ENCODE measurements at regions not wholly inside any gene's neighbourhood (a gene's known extent, or its start where the extent isn't known, plus 50 kb on each side); places are given as distances from the start of the nearest gene placed in this dataset.

GRCh38 chr4:25536564-25537320 lies 118.9 kb upstream of the SLC34A2 start:
- Mint-ChIP-seq H3K27ac (no peak overlapping the region), H3K9me3 (no peaks in the 10 kb centered on the region), H3K27me3 (peaks cover 0 to 6% of the 10 kb centered on the region in 2 donors), H3K4me1 (ENCODE audit: low read depth in 2 of 2) (no peaks in the 10 kb centered on the region), H3K4me3 (no peak overlapping the region), H3K36me3 (no peaks in the 10 kb centered on the region)
- DNase-seq (ENCODE audit: low spot score) = no peak
- no peak for ATAC-seq

GRCh38 chr4:25538430-25538829 lies 117.2 kb upstream of the SLC34A2 start:
- Mint-ChIP-seq H3K4me1 (ENCODE audit: low read depth in 2 of 2) (no peaks in the 10 kb centered on the region), H3K36me3 (no peaks in the 10 kb centered on the region)

GRCh38 chr4:25539241-25539640 lies 116.4 kb upstream of the SLC34A2 start:
- ATAC-seq = no peak
- Mint-ChIP-seq H3K4me3 (no peak overlapping the region), H3K27ac (no peak overlapping the region), H3K36me3 (no peaks in the 10 kb centered on the region), H3K9me3 (no peaks in the 10 kb centered on the region), H3K27me3 (peaks cover 3 to 5% of the 10 kb centered on the region in 2 donors), H3K4me1 (ENCODE audit: low read depth in 2 of 2) (no peaks in the 10 kb centered on the region)
- no peak for DNase-seq (ENCODE audit: low spot score)

More at GRCh38 chr4:25538430-25538829, 117.2 kb upstream of the SLC34A2 start:
- no peak for ATAC-seq
- DNase-seq (ENCODE audit: low spot score) = no peak
- no peak overlapping the region for H3K27ac Mint-ChIP-seq
- no peak overlapping the region for H3K4me3 Mint-ChIP-seq
- no peaks in the 10 kb centered on the region for H3K9me3 Mint-ChIP-seq
- peaks cover 0 to 3% of the 10 kb centered on the region in 2 donors for H3K27me3 Mint-ChIP-seq

GRCh38 chr4:25540734-25541133 lies 114.9 kb upstream of the SLC34A2 start:
- Mint-ChIP-seq H3K4me3 (no peak overlapping the region), H3K27me3 (peaks cover 12% of the 10 kb centered on the region in 2 donors), H3K4me1 (ENCODE audit: low read depth in 2 of 2) (no peaks in the 10 kb centered on the region), H3K9me3 (no peaks in the 10 kb centered on the region), H3K27ac (no peak overlapping the region), H3K36me3 (no peaks in the 10 kb centered on the region)
- ATAC-seq (no peak), DNase-seq (ENCODE audit: low spot score) (no peak)

- Mint-ChIP-seq H3K27me3 (peaks cover 11 to 19% of the 10 kb centered on the region in 2 donors), H3K27ac (no peak overlapping the region)
- no peak for DNase-seq (ENCODE audit: low spot score)
Observed at GRCh38 chr4:25547343-25547742, 108.3 kb upstream of the SLC34A2 start.

GRCh38 chr4:25549413-25549812 lies 106.2 kb upstream of the SLC34A2 start:
- no peak overlapping the region for H3K27ac Mint-ChIP-seq
- DNase-seq (ENCODE audit: low spot score) (no peak), ATAC-seq (no peak)
- no peak overlapping the region for H3K4me3 Mint-ChIP-seq
- H3K27me3 Mint-ChIP-seq = peaks cover 7 to 15% of the 10 kb centered on the region in 2 donors
- no peaks in the 10 kb centered on the region for H3K4me1 Mint-ChIP-seq (ENCODE audit: low read depth in 2 of 2)
- no peaks in the 10 kb centered on the region for H3K36me3 Mint-ChIP-seq
- H3K9me3 Mint-ChIP-seq = no peaks in the 10 kb centered on the region

More at GRCh38 chr4:25547343-25547742, 108.3 kb upstream of the SLC34A2 start:
- ATAC-seq = no peak
- Mint-ChIP-seq H3K4me1 (ENCODE audit: low read depth in 2 of 2) (no peaks in the 10 kb centered on the region), H3K9me3 (no peaks in the 10 kb centered on the region), H3K4me3 (no peak overlapping the region), H3K36me3 (no peaks in the 10 kb centered on the region)

GRCh38 chr4:25550376-25551030 lies 105.1 kb upstream of the SLC34A2 start:
- DNase-seq (ENCODE audit: low spot score) = no peak
- Mint-ChIP-seq H3K4me3 (no peak overlapping the region), H3K27me3 (peaks cover 2 to 7% of the 10 kb centered on the region in 2 donors), H3K36me3 (no peaks in the 10 kb centered on the region), H3K27ac (no peak overlapping the region), H3K9me3 (no peaks in the 10 kb centered on the region), H3K4me1 (ENCODE audit: low read depth in 2 of 2) (no peaks in the 10 kb centered on the region)
- ATAC-seq = no peak

GRCh38 chr4:25551605-25552004 lies 104.0 kb upstream of the SLC34A2 start:
- Mint-ChIP-seq H3K4me1 (ENCODE audit: low read depth in 2 of 2) (no peaks in the 10 kb centered on the region), H3K4me3 (no peak overlapping the region), H3K27me3 (peaks cover 2 to 7% of the 10 kb centered on the region in 2 donors), H3K36me3 (no peaks in the 10 kb centered on the region), H3K9me3 (no peaks in the 10 kb centered on the region), H3K27ac (no peak overlapping the region)
- no peak for DNase-seq (ENCODE audit: low spot score)
- ATAC-seq = no peak

GRCh38 chr4:25552580-25553271 lies 102.9 kb upstream of the SLC34A2 start:
- Mint-ChIP-seq H3K36me3 (no peaks in the 10 kb centered on the region), H3K27ac (no peak overlapping the region), H3K4me3 (no peak overlapping the region), H3K4me1 (ENCODE audit: low read depth in 2 of 2) (no peaks in the 10 kb centered on the region), H3K27me3 (no peaks in the 10 kb centered on the region), H3K9me3 (no peaks in the 10 kb centered on the region)
- ATAC-seq (no peak), DNase-seq (ENCODE audit: low spot score) (no peak)

- no peak for ATAC-seq
- Mint-ChIP-seq H3K4me1 (ENCODE audit: low read depth in 2 of 2) (no peaks in the 10 kb centered on the region), H3K27me3 (peaks cover 0 to 14% of the 10 kb centered on the region in 2 donors), H3K27ac (no peak overlapping the region), H3K4me3 (no peak overlapping the region), H3K36me3 (no peaks in the 10 kb centered on the region), H3K9me3 (no peaks in the 10 kb centered on the region)
- DNase-seq (ENCODE audit: low spot score) = no peak
Observed at GRCh38 chr4:25559508-25559907, 96.1 kb upstream of the SLC34A2 start.

GRCh38 chr4:25560605-25561004 lies 95.0 kb upstream of the SLC34A2 start:
- ATAC-seq (no peak), DNase-seq (ENCODE audit: low spot score) (no peak)
- H3K4me1 Mint-ChIP-seq (ENCODE audit: low read depth in 2 of 2) = no peaks in the 10 kb centered on the region
- no peaks in the 10 kb centered on the region for H3K9me3 Mint-ChIP-seq
- H3K27me3 Mint-ChIP-seq = peaks cover 0 to 14% of the 10 kb centered on the region in 2 donors
- no peak overlapping the region for H3K4me3 Mint-ChIP-seq
- no peaks in the 10 kb centered on the region for H3K36me3 Mint-ChIP-seq
- H3K27ac Mint-ChIP-seq = no peak overlapping the region

GRCh38 chr4:25563071-25563564 lies 92.5 kb upstream of the SLC34A2 start:
- H3K27me3 Mint-ChIP-seq = peaks cover 0 to 12% of the 10 kb centered on the region in 2 donors
- no peaks in the 10 kb centered on the region for H3K4me1 Mint-ChIP-seq (ENCODE audit: low read depth in 2 of 2)
- DNase-seq (ENCODE audit: low spot score) (no peak), ATAC-seq (no peak)
- H3K27ac Mint-ChIP-seq = no peak overlapping the region
- no peaks in the 10 kb centered on the region for H3K9me3 Mint-ChIP-seq
- no peak overlapping the region for H3K4me3 Mint-ChIP-seq
- H3K36me3 Mint-ChIP-seq = no peaks in the 10 kb centered on the region

- no peak for ATAC-seq
- Mint-ChIP-seq H3K4me3 (no peak overlapping the region), H3K36me3 (no peaks in the 10 kb centered on the region), H3K27ac (no peak overlapping the region), H3K4me1 (ENCODE audit: low read depth in 2 of 2) (no peaks in the 10 kb centered on the region), H3K27me3 (peaks cover 0 to 8% of the 10 kb centered on the region in 2 donors), H3K9me3 (no peaks in the 10 kb centered on the region)
- DNase-seq (ENCODE audit: low spot score) = no peak
Observed at GRCh38 chr4:25564836-25565235, 90.8 kb upstream of the SLC34A2 start.

- H3K9me3 Mint-ChIP-seq = no peaks in the 10 kb centered on the region
- DNase-seq (ENCODE audit: low spot score) (no peak), ATAC-seq (no peak)
- no peak overlapping the region for H3K27ac Mint-ChIP-seq
- H3K4me1 Mint-ChIP-seq (ENCODE audit: low read depth in 2 of 2) = no peaks in the 10 kb centered on the region
- peaks cover 0 to 8% of the 10 kb centered on the region in 2 donors for H3K27me3 Mint-ChIP-seq
- H3K4me3 Mint-ChIP-seq = no peak overlapping the region
- no peaks in the 10 kb centered on the region for H3K36me3 Mint-ChIP-seq
Observed at GRCh38 chr4:25567253-25567652, 88.4 kb upstream of the SLC34A2 start.
